Mesendoderm (in vitro differentiated cells): ENCODE measurements at regions not wholly inside any gene's neighbourhood (a gene's known extent, or its start where the extent isn't known, plus 50 kb on each side); places are given as distances from the start of the nearest gene placed in this dataset.

Experiments
- DNase-seq: peaks from one replicate; pipeline ENCODE4 v3.0.0; 2013
- H2AK5ac ChIP-seq: 2 replicates; pipeline ENCODE4 v1.6.1; 2013; ENCODE audit warnings: low read length, inconsistent platforms
- H2BK120ac ChIP-seq: 2 replicates; pipeline ENCODE4 v1.6.1; 2013; ENCODE audit warnings: low read depth, mild to moderate bottlenecking, low read length, moderate library complexity, mixed read lengths
- H2BK15ac ChIP-seq: replicated peaks from 2 replicates; pipeline ENCODE4 v1.6.1; 2013; ENCODE audit warnings: low read depth, mild to moderate bottlenecking, moderate library complexity
- H2BK5ac ChIP-seq: 2 replicates; pipeline ENCODE4 v1.6.1; 2013; ENCODE audit warnings: low read length, inconsistent platforms
- H3K18ac ChIP-seq: 2 replicates; pipeline ENCODE4 v1.6.1; 2013; ENCODE audit warnings: mild to moderate bottlenecking, low read length, mixed read lengths
- H3K23ac ChIP-seq: one replicate; pipeline ENCODE4 v1.6.1; 2013; ENCODE audit warnings: low read length
- H3K27ac ChIP-seq: 2 replicates; pipeline ENCODE4 v1.5.1; 2013; ENCODE audit warnings: low read depth, mild to moderate bottlenecking, inconsistent platforms, low read length, moderate library complexity
- H3K27me3 ChIP-seq: 2 replicates; pipeline ENCODE4 v1.6.1; 2013; ENCODE audit warnings: low read length, control low read depth, mild to moderate bottlenecking, inconsistent platforms; ENCODE audit not compliant: insufficient read depth, poor library complexity
- H3K36me3 ChIP-seq: 2 replicates; pipeline ENCODE4 v1.6.1; 2013; ENCODE audit warnings: low read length, inconsistent platforms; ENCODE audit not compliant: control insufficient read depth, insufficient read depth
- H3K4ac ChIP-seq: one replicate; pipeline ENCODE4 v1.6.1; 2013; ENCODE audit warnings: low read depth, mild to moderate bottlenecking, low read length, moderate library complexity
- H3K4me1 ChIP-seq: 2 replicates; pipeline ENCODE4 v1.6.1; 2013; ENCODE audit warnings: low read depth, low read length, inconsistent platforms; ENCODE audit not compliant: control insufficient read depth
- H3K4me2 ChIP-seq: 2 replicates; pipeline ENCODE4 v1.6.1; 2013; ENCODE audit warnings: low read length
- H3K4me3 ChIP-seq: 2 replicates; pipeline ENCODE4 v1.5.1; 2013; ENCODE audit warnings: mild to moderate bottlenecking, low read length
- H3K56ac ChIP-seq: one replicate; pipeline ENCODE4 v1.6.1; 2013; ENCODE audit warnings: low read length
- H3K79me1 ChIP-seq: 2 replicates; pipeline ENCODE4 v1.6.1; 2013; ENCODE audit warnings: low read length, inconsistent platforms
- H3K79me2 ChIP-seq: 2 replicates; pipeline ENCODE4 v1.6.1; 2013; ENCODE audit warnings: mild to moderate bottlenecking, low read length; ENCODE audit not compliant: control insufficient read depth, insufficient read depth
- H3K9ac ChIP-seq: 2 replicates; pipeline ENCODE4 v1.6.1; 2013; ENCODE audit warnings: low read length, inconsistent platforms
- H4K5ac ChIP-seq: one replicate; pipeline ENCODE4 v1.6.1; 2013; ENCODE audit warnings: low read length
- H4K8ac ChIP-seq: one replicate; pipeline ENCODE4 v1.6.1; 2013; ENCODE audit warnings: low read depth, mild to moderate bottlenecking, control low read depth, low read length, moderate library complexity
- WGBS: extraction: QIAGEN DNeasy Blood & Tissue Kit; methylation state at CpG from one replicate; pipeline ENCODE4 v1.1.7; 2013; ENCODE audit warnings: low lambda C conversion rate, missing lambda C conversion rate; ENCODE audit not compliant: insufficient coverage; ENCODE audit errors: extremely low coverage; 5-methylcytosine and 5-hydroxymethylcytosine counted together

DNA sequence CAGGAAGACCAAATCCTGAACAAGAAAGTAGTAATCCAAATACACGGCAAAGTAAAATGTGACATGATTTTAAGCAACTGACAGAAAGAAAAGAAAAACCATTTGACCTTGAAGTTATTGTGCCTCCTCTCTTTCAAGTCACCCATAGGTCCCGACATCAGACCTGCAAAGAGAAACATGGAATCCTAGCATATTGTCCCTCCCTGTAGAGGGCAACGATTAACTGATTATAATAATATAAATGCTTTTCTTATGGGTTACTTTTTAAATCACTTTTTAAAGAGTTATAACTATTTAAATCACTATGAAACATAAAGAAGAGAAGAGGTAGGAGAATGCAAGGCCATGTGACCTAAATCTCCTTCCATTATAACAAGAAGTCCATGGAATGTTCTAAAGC lies 143.2 kb upstream of the LIPC start:
- no peak overlapping the region for H3K9ac ChIP-seq
- WGBS = no CpG with 5 or more reads among the region's 3 CpGs

DNA sequence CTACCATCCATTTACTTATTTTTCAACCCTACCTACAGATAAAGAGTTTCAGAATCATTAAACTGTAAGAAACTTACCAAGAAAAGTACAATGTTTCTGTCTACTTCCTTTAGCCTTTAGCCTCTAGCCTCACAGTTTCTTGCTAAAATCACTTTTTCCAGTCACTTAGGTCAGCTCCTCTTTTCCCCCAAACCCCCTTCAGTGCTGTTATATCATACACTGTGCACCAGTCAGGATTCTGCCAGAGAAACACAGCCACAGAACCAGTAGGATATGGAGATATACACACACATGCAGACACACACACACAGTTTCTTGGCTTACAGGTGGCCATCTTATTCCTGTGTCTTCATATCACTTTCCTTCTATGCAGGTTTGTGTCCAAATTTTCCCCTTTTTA lies 139.9 kb upstream of the LIPC start:
- Histone ChIP-seq H3K79me2 (no peaks in the 10 kb centered on the region), H4K8ac (no peak overlapping the region), H3K4ac (no peak overlapping the region), H3K4me3 (no peak overlapping the region), H3K23ac (no peak overlapping the region), H2AK5ac (no peak overlapping the region), H3K4me2 (no peak overlapping the region), H3K79me1 (no peaks in the 10 kb centered on the region), H3K4me1 (no peaks in the 10 kb centered on the region), H2BK120ac (no peak overlapping the region), H3K18ac (no peak overlapping the region), H2BK5ac (no peak overlapping the region), H3K36me3 (no peaks in the 10 kb centered on the region), H4K5ac (no peak overlapping the region), H3K27ac (no peak overlapping the region), H3K9ac (no peak overlapping the region), H2BK15ac (no peak overlapping the region), H3K56ac (no peak overlapping the region), H3K27me3 (no peaks in the 10 kb centered on the region)
- no peak for DNase-seq

More for the DNA sequence above, 143.2 kb upstream of the LIPC start:
- H3K18ac ChIP-seq = no peak overlapping the region
- H4K8ac ChIP-seq = no peak overlapping the region
- H3K23ac ChIP-seq = no peak overlapping the region
- H3K56ac ChIP-seq = no peak overlapping the region
- H3K27me3 ChIP-seq = no peaks in the 10 kb centered on the region
- H3K36me3 ChIP-seq = no peaks in the 10 kb centered on the region
- H2AK5ac ChIP-seq = no peak overlapping the region
- no peak overlapping the region for H2BK15ac ChIP-seq
- H3K79me2 ChIP-seq = no peaks in the 10 kb centered on the region
- no peak overlapping the region for H4K5ac ChIP-seq
- no peak for DNase-seq
- no peak overlapping the region for H3K27ac ChIP-seq
- H3K79me1 ChIP-seq = no peaks in the 10 kb centered on the region
- no peak overlapping the region for H2BK120ac ChIP-seq
- no peak overlapping the region for H2BK5ac ChIP-seq
- H3K4me2 ChIP-seq = no peak overlapping the region
- H3K4ac ChIP-seq = no peak overlapping the region
- H3K4me1 ChIP-seq = no peaks in the 10 kb centered on the region
- no peak overlapping the region for H3K4me3 ChIP-seq

DNA sequence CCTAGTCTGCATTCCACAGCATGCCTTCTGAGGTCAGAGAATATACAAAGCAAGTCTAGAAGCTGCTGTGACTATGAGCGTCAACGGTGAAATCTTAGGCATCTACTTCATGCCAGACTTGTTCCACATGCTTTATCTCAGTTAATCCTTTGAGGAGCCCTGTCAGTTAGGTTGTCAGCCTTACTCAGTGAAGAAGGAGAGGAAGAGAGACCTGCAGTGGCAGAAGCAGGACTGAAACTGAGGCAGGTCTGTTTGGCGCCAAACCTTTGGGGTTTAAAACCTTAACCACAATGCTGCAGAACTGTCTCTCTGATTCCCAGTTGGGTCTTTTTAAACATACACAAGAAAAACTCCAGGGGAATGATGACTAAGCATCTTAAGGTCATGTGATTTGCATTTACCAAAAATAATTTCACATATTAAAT lies 139.0 kb upstream of the LIPC start:
- no peaks in the 10 kb centered on the region for H3K4me1 ChIP-seq
- no peak overlapping the region for H4K8ac ChIP-seq
- no peak overlapping the region for H3K23ac ChIP-seq
- no peak overlapping the region for H3K56ac ChIP-seq
- no peak overlapping the region for H3K27ac ChIP-seq
- no peak overlapping the region for H2BK5ac ChIP-seq
- H3K18ac ChIP-seq = no peak overlapping the region
- no peak overlapping the region for H3K4me2 ChIP-seq
- H3K27me3 ChIP-seq = no peaks in the 10 kb centered on the region
- no peak overlapping the region for H2AK5ac ChIP-seq
- H2BK15ac ChIP-seq = no peak overlapping the region
- H3K9ac ChIP-seq = no peak overlapping the region
- no peaks in the 10 kb centered on the region for H3K79me2 ChIP-seq
- no peak for DNase-seq
- no peak overlapping the region for H2BK120ac ChIP-seq
- WGBS = no CpG with 5 or more reads among the region's 3 CpGs
- no peak overlapping the region for H3K4ac ChIP-seq
- no peaks in the 10 kb centered on the region for H3K36me3 ChIP-seq
- H3K4me3 ChIP-seq = no peak overlapping the region
- no peaks in the 10 kb centered on the region for H3K79me1 ChIP-seq
- no peak overlapping the region for H4K5ac ChIP-seq

DNA sequence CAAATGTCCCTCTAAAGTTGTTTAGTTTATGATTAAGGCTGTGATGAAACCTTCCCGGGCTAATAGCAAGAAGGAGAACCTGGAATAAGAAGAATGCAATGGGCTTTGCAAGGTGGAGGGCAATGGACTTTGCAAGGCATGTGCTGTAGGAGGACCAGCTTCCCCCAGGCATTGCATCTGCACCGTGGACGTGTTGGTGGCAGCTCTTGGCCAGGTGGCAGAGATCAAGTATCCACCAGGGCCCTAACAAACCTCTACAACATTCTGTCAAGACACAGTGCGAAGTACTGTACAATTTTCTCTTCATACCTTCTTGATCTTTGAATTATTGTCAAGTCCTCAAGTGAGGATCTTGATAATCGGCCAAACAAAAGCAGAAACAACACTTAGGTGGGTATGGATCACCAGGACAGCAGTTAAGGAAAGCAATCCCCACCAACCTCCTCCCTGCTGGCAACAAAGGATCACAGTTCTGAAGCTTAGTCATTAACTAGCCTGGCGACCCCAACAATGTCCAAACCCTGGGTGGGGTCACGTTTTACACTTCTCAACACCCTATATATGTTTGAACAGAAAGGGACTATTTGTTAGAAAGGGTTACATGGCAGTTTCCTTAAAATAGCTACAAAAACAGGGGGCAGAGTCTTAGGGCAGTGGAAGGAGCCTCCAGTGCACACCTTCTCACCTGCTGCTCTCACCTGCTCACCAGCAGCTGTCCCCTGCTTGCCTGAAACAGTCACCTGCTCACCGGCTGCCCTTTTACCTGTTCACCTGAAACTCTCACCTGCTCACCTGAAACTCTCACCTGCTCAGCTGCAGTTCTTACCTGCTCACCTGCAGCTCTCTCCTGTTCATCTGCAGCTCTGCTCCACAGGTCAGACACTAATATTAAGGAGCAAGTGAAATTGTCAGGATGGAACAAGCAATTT lies 137.9 kb upstream of the LIPC start:
- Histone ChIP-seq H2AK5ac (no peak overlapping the region), H3K9ac (no peak overlapping the region), H2BK15ac (no peak overlapping the region), H3K27ac (no peak overlapping the region), H4K8ac (no peak overlapping the region), H3K79me2 (no peaks in the 10 kb centered on the region), H3K4me3 (no peak overlapping the region), H3K4me2 (no peak overlapping the region), H3K23ac (no peak overlapping the region), H4K5ac (no peak overlapping the region), H3K18ac (no peak overlapping the region), H3K36me3 (no peaks in the 10 kb centered on the region), H3K27me3 (no peaks in the 10 kb centered on the region), H2BK120ac (no peak overlapping the region), H2BK5ac (no peak overlapping the region), H3K79me1 (no peaks in the 10 kb centered on the region), H3K4me1 (no peaks in the 10 kb centered on the region), H3K56ac (no peak overlapping the region), H3K4ac (no peak overlapping the region)
- no CpG with 5 or more reads among the region's 8 CpGs for WGBS
- DNase-seq = no peak

DNA sequence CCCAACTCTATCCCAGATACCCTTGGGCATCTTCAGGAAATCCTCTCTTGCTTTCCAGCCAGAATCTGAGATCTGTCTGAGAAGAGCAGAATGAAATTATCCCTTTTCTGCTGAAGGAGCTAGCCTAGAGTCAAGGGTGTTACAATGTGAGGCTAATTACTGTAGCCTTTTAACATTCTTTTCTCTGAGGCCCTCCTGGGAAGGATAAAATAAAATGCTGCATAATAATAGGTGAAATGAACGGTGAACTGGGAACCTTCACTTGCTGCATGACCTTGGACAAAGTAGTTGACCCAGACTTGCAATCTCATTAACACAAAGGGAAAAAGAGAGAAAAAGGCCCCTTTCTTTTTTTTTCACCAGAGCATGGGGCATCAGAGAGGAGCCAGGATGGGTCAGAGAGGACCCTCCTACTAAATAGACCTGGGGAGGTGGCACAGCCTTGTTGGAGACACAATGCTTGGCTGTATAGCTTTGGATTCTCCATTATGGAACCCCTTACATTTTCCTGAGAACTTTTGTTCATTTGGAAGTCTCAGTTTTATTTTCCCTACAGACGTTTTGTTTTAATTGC lies 137.0 kb upstream of the LIPC start:
- no CpG with 5 or more reads among the region's 2 CpGs for WGBS

More for the DNA sequence above, 137.0 kb upstream of the LIPC start:
- Histone ChIP-seq H3K23ac (no peak overlapping the region), H2BK5ac (no peak overlapping the region), H3K27me3 (no peaks in the 10 kb centered on the region), H2BK15ac (no peak overlapping the region), H2BK120ac (no peak overlapping the region), H3K4me2 (no peak overlapping the region), H4K5ac (no peak overlapping the region), H3K56ac (no peak overlapping the region), H2AK5ac (no peak overlapping the region), H3K4me3 (no peak overlapping the region), H4K8ac (no peak overlapping the region), H3K4me1 (no peaks in the 10 kb centered on the region), H3K79me2 (no peaks in the 10 kb centered on the region), H3K9ac (no peak overlapping the region), H3K27ac (no peak overlapping the region), H3K79me1 (no peaks in the 10 kb centered on the region), H3K36me3 (no peaks in the 10 kb centered on the region), H3K4ac (no peak overlapping the region), H3K18ac (no peak overlapping the region)
- DNase-seq = no peak
